DND-41 (cell line): ENCODE measurements at regions not wholly inside any gene's neighbourhood (a gene's known extent, or its start where the extent isn't known, plus 50 kb on each side); places are given as distances from the start of the nearest gene placed in this dataset.

ENCODE experiments used
- EZH2 ChIP-seq: IDR thresholded peaks from 3 replicates; pipeline ENCODE4 v1.6.1; 2012; ENCODE audit warnings: borderline replicate concordance, low read depth, mild to moderate bottlenecking, moderate library complexity, low read length, inconsistent platforms; ENCODE audit not compliant: severe bottlenecking
- TF ChIP-seq, protein P1 (sequence below): IDR thresholded peaks from 2 replicates; pipeline ENCODE4 v1.5.1; 2012; ENCODE audit warnings: borderline replicate concordance, low read length, moderate library complexity, mild to moderate bottlenecking; ENCODE audit not compliant: poor library complexity, severe bottlenecking; ENCODE audit errors: extremely low read depth

DNA sequence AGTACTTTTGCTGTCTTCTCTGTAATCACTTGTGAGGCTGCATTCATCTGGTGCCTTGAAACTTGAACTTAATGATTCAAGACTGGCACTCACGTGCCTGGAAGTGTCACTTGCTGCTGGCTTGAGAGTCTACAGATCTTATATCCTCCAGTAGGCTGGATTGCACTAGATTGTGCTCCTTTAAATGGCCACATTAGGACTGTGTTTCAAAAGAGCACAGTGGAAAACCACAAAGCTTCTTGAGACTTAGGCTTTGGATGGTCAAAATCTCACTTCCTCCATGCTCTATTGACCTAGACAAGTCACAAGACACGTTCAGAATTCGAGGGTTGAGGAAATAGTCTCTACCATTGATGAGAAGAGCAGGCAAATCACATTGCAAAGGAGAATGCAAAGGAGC is 1278.8 kb upstream of the MIR17HG start:
- no peak for TF ChIP-seq EZH2
- TF ChIP-seq, protein P1, sequence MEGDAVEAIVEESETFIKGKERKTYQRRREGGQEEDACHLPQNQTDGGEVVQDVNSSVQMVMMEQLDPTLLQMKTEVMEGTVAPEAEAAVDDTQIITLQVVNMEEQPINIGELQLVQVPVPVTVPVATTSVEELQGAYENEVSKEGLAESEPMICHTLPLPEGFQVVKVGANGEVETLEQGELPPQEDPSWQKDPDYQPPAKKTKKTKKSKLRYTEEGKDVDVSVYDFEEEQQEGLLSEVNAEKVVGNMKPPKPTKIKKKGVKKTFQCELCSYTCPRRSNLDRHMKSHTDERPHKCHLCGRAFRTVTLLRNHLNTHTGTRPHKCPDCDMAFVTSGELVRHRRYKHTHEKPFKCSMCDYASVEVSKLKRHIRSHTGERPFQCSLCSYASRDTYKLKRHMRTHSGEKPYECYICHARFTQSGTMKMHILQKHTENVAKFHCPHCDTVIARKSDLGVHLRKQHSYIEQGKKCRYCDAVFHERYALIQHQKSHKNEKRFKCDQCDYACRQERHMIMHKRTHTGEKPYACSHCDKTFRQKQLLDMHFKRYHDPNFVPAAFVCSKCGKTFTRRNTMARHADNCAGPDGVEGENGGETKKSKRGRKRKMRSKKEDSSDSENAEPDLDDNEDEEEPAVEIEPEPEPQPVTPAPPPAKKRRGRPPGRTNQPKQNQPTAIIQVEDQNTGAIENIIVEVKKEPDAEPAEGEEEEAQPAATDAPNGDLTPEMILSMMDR: no peak
